ENCODE measurements at regions not wholly inside any gene's neighbourhood (a gene's known extent, or its start where the extent isn't known, plus 50 kb on each side); places are given as distances from the start of the nearest gene placed in this dataset.

DNA sequence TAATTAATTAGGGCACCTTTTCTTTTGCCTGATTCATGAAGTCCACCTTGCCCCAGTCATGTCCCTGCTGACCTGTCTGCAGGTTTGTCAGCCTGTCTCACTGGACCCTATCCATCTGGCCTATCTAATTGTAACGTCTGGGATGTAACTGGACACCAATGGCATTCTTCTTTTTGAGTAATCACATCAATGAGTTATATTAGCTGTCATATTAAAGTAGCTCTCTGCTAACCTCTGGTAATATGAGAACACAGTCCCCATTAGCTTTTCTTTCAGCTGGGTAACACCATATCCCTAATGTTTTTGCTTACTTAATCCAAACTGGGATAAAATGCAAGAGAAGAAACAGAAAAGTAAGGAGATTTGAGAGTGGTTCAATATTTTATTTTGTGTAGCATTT is 166.2 kb upstream of the VEPH1 start:
- no peak for DNase-seq
- no peak for ATAC-seq
- intact Hi-C loops (cut with DNase I, micrococcal nuclease) = no loop called here

- ATAC-seq (no peak), DNase-seq (no peak)
- intact Hi-C loops (cut with DNase I, micrococcal nuclease) = no loop called here
These were observed 164.3 kb upstream of the VEPH1 start for GRCh38 chr3:157667493-157667892.

DNA sequence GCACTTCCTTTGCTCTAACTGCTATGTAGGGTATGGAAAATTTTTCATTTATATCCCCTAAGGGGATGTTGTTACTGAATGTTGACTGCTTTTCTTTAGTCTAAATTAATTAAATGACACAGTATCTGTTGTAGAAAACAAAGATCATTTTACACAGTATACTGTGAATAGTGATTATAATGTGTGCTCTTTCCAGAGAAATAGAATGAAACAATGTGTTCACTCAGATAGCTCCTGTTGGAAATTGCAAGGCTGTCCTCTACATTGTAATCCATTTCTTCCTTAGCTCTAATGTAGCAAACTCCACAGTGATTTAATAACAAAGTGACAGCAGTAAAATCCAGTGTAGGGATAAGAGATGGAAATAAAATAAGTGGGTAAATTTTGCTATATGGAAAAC is 159.0 kb upstream of the VEPH1 start:
- ATAC-seq (no peak), DNase-seq (no peak)
- intact Hi-C loops (cut with DNase I, micrococcal nuclease) = no loop called here

DNA sequence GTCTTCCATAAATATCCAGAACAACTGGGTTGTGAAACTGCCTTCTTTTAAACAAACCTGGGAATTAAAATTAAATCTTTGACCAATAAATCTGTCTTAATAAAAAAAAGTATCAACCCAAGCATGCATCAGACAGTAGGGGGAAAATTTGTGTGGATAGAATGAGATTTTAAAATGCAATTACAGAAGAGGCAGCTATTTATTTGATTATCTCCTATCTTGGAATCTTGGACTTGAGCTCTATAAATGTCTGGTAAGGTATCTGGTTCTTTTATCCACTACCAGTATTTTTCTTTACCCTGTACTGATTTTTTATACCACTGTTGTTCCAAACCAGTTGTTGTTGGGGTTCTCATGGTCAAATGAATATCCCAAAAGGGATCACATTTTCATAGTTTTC is 157.6 kb upstream of the VEPH1 start:
- DNase-seq (no peak), ATAC-seq (no peak)
- intact Hi-C loops (cut with DNase I, micrococcal nuclease) = no loop called here

DNA sequence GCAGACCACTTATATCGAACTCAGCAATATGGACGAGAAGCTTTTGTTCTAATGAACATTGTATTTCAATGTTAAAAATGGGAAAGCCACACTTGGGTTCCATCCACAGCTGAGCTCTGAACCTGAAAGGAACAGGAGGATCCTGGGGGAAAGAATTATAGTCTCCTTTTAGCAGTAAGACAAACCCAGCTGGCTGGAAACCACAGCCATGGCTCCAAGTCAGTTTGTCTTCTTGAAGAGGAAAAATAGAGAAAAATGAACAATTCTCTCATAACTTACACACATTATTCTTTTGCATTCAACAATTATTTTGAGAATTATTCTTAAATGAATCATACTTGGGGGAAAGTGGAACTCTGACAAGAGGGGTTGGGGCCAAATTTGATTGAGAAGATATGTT is 149.2 kb upstream of the VEPH1 start:
- intact Hi-C loops (cut with DNase I, micrococcal nuclease) = no loop called here
- ATAC-seq (no peak), DNase-seq (no peak)

DNA sequence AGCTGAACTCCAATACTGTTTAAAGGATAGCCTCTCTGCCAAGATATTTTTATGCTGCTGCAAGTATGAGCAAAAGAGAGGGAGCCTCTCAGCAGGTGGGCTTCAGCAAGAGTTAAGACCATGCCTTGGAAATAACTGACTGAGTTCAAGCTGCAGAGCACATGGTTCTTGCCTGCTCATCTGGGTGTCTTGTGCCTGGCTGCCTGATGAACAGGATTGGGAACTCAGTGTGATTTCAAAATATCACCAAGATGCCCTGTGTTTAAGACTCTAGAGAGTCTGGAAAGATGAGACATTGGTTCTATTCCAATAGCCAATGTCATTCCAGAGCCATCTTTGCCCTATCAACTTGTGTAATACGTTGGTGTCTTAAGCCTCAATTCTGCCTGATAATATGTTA is 147.5 kb upstream of the VEPH1 start:
- DNase-seq = no peak
- ATAC-seq = no peak
- intact Hi-C loops (cut with DNase I, micrococcal nuclease) = no loop called here

GRCh38 chr3:157650172-157650571 is 147.0 kb upstream of the VEPH1 start:
- intact Hi-C loops (cut with DNase I, micrococcal nuclease) = no loop called here
- no peak for ATAC-seq

DNA sequence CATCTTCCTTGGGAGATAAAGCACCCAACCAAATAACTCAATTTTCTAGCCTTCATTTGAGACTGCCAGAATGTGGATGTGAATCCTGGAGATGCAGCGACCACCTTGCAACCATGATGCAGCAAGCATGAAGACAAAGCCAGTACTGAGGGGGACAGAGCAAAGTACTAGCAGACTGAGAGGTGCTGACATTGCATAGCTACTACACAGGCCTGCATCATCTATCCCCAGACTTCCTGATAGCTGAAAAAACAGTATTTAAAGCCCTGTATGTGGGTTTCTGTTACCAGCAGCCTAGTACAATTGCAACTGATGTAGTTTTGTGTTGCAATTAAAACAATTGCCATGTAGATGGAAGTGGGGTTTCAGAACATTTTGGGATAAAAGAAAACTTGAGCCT is 146.3 kb upstream of the VEPH1 start:
- no peak for ATAC-seq
- intact Hi-C loops (cut with DNase I, micrococcal nuclease) = no loop called here
- DNase-seq = no peak

More at GRCh38 chr3:157650172-157650571, 147.0 kb upstream of the VEPH1 start:
- no peak for DNase-seq

DNA sequence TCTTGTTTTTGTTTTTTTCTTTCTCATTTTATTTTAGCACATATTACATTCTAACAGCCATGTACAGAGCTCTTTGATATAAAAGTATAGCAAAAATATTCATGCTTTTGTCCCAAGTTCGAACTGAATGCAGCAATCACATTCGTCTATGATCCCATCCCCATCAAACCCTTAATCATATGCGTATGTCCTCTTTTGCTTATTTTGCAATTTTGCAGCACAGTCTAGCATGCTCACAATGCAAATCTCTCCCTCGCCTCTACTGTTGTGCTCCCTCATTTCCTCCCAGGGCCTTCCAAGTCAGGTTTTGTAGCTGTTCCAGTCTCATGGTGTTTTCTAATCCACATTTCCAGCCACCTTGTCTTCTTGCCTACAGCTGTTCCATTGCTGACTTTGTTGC is 144.6 kb upstream of the VEPH1 start:
- ATAC-seq = no peak
- DNase-seq = no peak
- intact Hi-C loops (cut with DNase I, micrococcal nuclease) = no loop called here

GRCh38 chr3:157639756-157640426 is 136.7 kb upstream of the VEPH1 start:
- no peak for DNase-seq
- ATAC-seq = no peak
- intact Hi-C loops (cut with DNase I, micrococcal nuclease) = no loop called here

GRCh38 chr3:157637866-157638265 is 134.7 kb upstream of the VEPH1 start:
- DNase-seq (no peak), ATAC-seq (no peak)
- intact Hi-C loops (cut with DNase I, micrococcal nuclease) = no loop called here

- ATAC-seq = no peak
- intact Hi-C loops (cut with DNase I, micrococcal nuclease) = no loop called here
- no peak for DNase-seq
These were observed 130.0 kb upstream of the VEPH1 start for GRCh38 chr3:157633241-157633640.

DNA sequence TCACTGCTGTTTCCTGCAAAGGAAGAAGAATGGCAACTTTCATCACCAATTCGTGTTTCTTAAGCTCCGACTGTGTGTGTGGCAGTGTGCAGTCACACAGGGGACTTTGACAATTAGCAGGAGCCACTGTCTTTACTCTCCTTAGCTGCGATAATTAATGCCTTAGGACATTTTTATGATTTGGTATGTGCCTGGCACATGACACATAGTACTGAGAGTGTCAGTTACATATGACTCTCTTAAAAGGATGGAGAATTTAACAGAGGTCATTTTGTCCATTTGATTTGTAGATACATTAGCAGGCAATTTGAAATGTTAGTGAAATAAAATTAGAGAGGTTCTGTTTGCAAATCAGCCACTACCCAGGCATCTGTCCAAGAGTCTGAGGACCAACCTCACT is 128.9 kb upstream of the VEPH1 start:
- DNase-seq (no peak), ATAC-seq (no peak)
- intact Hi-C loops (cut with DNase I, micrococcal nuclease) = no loop called here

- intact Hi-C loops (cut with DNase I, micrococcal nuclease) = no loop called here
- DNase-seq (no peak), ATAC-seq (no peak)
These were observed 128.3 kb upstream of the VEPH1 start for GRCh38 chr3:157631478-157631877.

DNA sequence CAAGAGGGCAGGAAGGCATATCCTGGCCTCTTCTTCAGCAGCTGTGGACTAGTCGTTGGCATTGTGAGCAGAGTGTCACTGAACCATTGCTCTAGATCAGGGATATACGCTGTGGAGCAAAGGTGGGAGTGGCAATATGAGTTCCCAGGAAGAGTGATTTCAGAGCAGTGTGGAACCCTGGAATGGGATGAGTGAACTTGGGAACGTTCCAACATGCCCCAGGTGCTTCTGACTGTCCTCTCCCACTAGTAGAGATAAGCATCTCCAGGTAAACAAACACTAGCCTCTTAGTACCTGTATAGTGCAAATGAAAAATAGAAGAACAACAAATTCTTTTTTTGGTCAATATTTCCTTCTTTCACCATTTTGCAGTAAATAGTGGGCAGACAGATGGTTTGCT is 123.6 kb upstream of the VEPH1 start:
- no peak for DNase-seq
- intact Hi-C loops (cut with DNase I, micrococcal nuclease) = no loop called here
- no peak for ATAC-seq

- DNase-seq (no peak), ATAC-seq (no peak)
- intact Hi-C loops (cut with DNase I, micrococcal nuclease) = no loop called here
These were observed 121.6 kb upstream of the VEPH1 start for GRCh38 chr3:157624801-157625200.

GRCh38 chr3:157618886-157619285 is 115.7 kb upstream of the VEPH1 start:
- ATAC-seq = no peak
- no peak for DNase-seq
- intact Hi-C loops (cut with DNase I, micrococcal nuclease) = loop anchor here in 1 of 2 donors (5.0 kb wide), 2 partner anchors 813 to 913 kb away; no protein-coding TSS in a partner anchor

DNA sequence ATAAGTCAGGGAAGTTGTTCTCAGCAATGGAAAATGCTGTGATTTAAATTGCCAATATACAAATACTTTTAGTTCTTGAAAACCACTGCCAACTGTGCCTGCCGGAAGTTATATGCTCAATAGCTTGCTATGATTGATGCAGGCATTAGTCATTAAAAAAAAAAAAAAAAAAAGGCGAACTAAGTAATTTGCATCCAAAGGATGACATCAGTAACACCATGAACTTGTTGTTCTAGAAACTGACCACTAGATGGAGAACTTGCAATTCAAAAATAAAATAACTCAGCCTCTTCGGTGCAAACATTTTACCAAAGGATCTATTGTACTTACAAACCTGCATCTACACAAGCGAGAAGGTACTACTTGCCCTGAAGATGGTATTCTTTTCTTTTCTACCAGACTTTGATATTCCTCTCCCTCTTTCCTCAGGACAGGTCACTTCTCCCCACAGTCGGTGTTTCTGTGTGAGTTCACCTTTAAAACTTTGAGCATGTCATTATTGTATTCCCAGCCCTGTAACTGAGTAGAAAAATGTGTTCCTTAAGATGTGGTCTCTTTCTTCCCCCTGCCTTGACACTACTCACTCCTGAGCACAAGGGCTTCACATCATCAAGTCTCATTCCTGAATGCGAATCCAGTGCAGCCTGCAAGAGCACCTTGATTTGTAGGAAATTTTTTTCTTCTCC is 115.0 kb upstream of the VEPH1 start:
- ATAC-seq (peak; percentile 52), DNase-seq (no peak)
- intact Hi-C loops (cut with DNase I, micrococcal nuclease) = loop anchor here in 1 of 2 donors (5.0 kb wide), 2 partner anchors 814 to 914 kb away; no protein-coding TSS in a partner anchor

- intact Hi-C loops (cut with DNase I, micrococcal nuclease) = loop anchor here in 1 of 2 donors (5.0 kb wide), 2 partner anchors 817 to 917 kb away; no protein-coding TSS in a partner anchor
- no peak for ATAC-seq
- DNase-seq = no peak
These were observed 111.7 kb upstream of the VEPH1 start for GRCh38 chr3:157614896-157615295.

- ATAC-seq = no peak
- intact Hi-C loops (cut with DNase I, micrococcal nuclease) = no loop called here
- no peak for DNase-seq
These were observed 108.4 kb upstream of the VEPH1 start for GRCh38 chr3:157611536-157612076.

Data from left colon (tissue), 2 donors.